ENCODE measurements at regions not wholly inside any gene's neighbourhood (a gene's known extent, or its start where the extent isn't known, plus 50 kb on each side); places are given as distances from the start of the nearest gene placed in this dataset.
"Not testable (repeated sequence)": the region's sequence is repeated elsewhere in the genome, so short reads cannot be mapped to it uniquely, and the experiment has no call there.

- DNase-seq (ENCODE audit: low read depth, low spot score); POLR2A ChIA-PET; H3K4me3 ChIP-seq (ENCODE audit: low read depth, low read length): not testable (repeated sequence)
- CTCF ChIA-PET, result interaction anchor here (0.6 to 5.3 kb wide), 16 partner anchors 8 to 1092 kb away, joined by 3 to 28 read pairs (median 3); no protein-coding TSS in a partner anchor
- peak; percentile 31 for TF ChIP-seq CTCF (IDR thresholded peaks at IDR 0.05; ENCODE audit: insufficient read depth, low read length, missing control alignments)
Observed at GRCh38 chr3:156043832-156044633, 76.3 kb upstream of the KCNAB1 start.

- TF ChIP-seq CTCF (IDR thresholded peaks at IDR 0.05; ENCODE audit: insufficient read depth, low read length, missing control alignments), result no peak
- no peak overlapping the region for H3K4me3 ChIP-seq (ENCODE audit: low read depth, low read length)
- ChIA-PET CTCF (interaction anchor here (0.7 to 5.3 kb wide), 8 partner anchors 9 to 488 kb away, joined by 3 to 28 read pairs (median 3); no protein-coding TSS in a partner anchor), POLR2A (no interaction called here)
- DNase-seq (ENCODE audit: low read depth, low spot score), result no peak
Observed at GRCh38 chr3:156044634-156044975, 75.8 kb upstream of the KCNAB1 start.

- CTCF ChIA-PET, result interaction anchor here (1.3 to 1.4 kb wide), 2 partner anchors 8 to 459 kb away, joined by 3 to 4 read pairs; no protein-coding TSS in a partner anchor
- DNase-seq (ENCODE audit: low read depth, low spot score); H3K4me3 ChIP-seq (ENCODE audit: low read depth, low read length); POLR2A ChIA-PET: not testable (repeated sequence)
Observed at GRCh38 chr3:156048483-156048882, 71.9 kb upstream of the KCNAB1 start.

GRCh38 chr3:156050918-156051317, 69.5 kb upstream of the KCNAB1 start:
- DNase-seq (ENCODE audit: low read depth, low spot score), result no peak
- POLR2A ChIA-PET, result no interaction called here
- TF ChIP-seq CTCF (IDR thresholded peaks at IDR 0.05; ENCODE audit: insufficient read depth, low read length, missing control alignments), result no peak
- CTCF ChIA-PET, result interaction anchor here (0.6 kb wide), 1 partner anchor 11 kb away, joined by 5 read pairs; no protein-coding TSS in a partner anchor
- H3K4me3 ChIP-seq (ENCODE audit: low read depth, low read length), result no peak overlapping the region

GRCh38 chr3:156051651-156052050, 68.7 kb upstream of the KCNAB1 start:
- no peak overlapping the region for H3K4me3 ChIP-seq (ENCODE audit: low read depth, low read length)
- ChIA-PET POLR2A (no interaction called here), CTCF (no interaction called here)
- no peak for DNase-seq (ENCODE audit: low read depth, low spot score)
- no peak for TF ChIP-seq CTCF (IDR thresholded peaks at IDR 0.05; ENCODE audit: insufficient read depth, low read length, missing control alignments)

- DNase-seq (ENCODE audit: low read depth, low spot score), result no peak
- ChIA-PET CTCF (interaction anchor here (2.2 kb wide), 1 partner anchor 8 kb away, joined by 9 read pairs; no protein-coding TSS in a partner anchor), POLR2A (no interaction called here)
- TF ChIP-seq CTCF (IDR thresholded peaks at IDR 0.05; ENCODE audit: insufficient read depth, low read length, missing control alignments), result no peak
- H3K4me3 ChIP-seq (ENCODE audit: low read depth, low read length), result no peak overlapping the region
Observed at GRCh38 chr3:156052115-156052514, 68.3 kb upstream of the KCNAB1 start.
